Chondrocyte (in vitro differentiated cells): ENCODE measurements at regions not wholly inside any gene's neighbourhood (a gene's known extent, or its start where the extent isn't known, plus 50 kb on each side); places are given as distances from the start of the nearest gene placed in this dataset.
A peak's percentile ranks its signal among the peaks of the same experiment; 100 is the strongest.

Experiments used
- DNase-seq: peaks from one replicate; pipeline ENCODE4 v3.0.0; 2021; ENCODE audit warnings: mixed read lengths, low spot score
- H3K27ac Mint-ChIP-seq: one replicate; pipeline ENCODE4 v1.8.0; 2021; ENCODE audit warnings: mild to moderate bottlenecking, moderate library complexity, mixed read lengths; ENCODE audit not compliant: unreplicated experiment
- H3K27me3 Mint-ChIP-seq: 2 replicates; pipeline ENCODE4 v1.8.0; 2021; ENCODE audit warnings: low read depth, mixed read lengths
- H3K36me3 Mint-ChIP-seq: 2 replicates; pipeline ENCODE4 v1.8.0; 2021; ENCODE audit warnings: low read depth, mixed read lengths
- H3K4me1 Mint-ChIP-seq: 2 replicates; pipeline ENCODE4 v1.8.0; 2021; ENCODE audit warnings: low read depth, mild to moderate bottlenecking, mixed read lengths
- H3K4me3 Mint-ChIP-seq: one replicate; pipeline ENCODE4 v1.8.0; 2021; ENCODE audit warnings: mild to moderate bottlenecking, moderate library complexity, mixed read lengths; ENCODE audit not compliant: unreplicated experiment
- H3K9me3 Mint-ChIP-seq: 2 replicates; pipeline ENCODE4 v1.8.0; 2021; ENCODE audit warnings: low read depth, mixed read lengths
- TF ChIP-seq, protein P1 (sequence below): fragments of 200-600 bp; sonication (generic); IDR thresholded peaks from 2 replicates; pipeline ENCODE4 v1.5.0; 2021; ENCODE audit warnings: antibody characterized with exemption, mild to moderate bottlenecking, moderate library complexity

DNA sequence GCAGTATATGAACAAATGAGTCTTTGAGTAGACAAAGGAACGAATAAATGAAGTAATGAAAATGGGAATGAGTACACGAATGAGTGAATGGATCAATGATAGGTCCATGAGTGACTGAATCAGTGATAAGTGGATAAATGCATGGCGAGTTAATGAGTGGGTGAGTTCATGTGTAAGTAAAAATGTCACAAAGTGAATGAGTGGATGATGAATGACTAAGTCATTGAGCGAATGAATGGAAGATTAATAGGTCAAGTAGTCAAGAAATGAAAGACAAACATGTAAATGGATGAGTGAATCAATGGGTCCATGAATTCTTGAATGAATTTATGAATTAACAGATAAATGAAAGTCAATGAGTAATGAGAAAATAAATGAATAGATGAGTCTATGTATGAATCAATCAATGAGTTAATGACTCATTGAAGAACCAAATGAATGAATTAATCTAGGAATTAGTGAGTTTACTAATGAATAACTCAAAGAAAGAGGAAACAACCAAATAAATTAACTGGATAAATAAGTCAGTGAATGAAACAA is 97.3 kb upstream of the RTL1 start:
- peaks cover 14% of the 10 kb centered on the region for H3K4me1 Mint-ChIP-seq
- H3K36me3 Mint-ChIP-seq, result peaks cover 1% of the 10 kb centered on the region
- peaks cover 5% of the 10 kb centered on the region for H3K9me3 Mint-ChIP-seq
- H3K27ac Mint-ChIP-seq, result no peak overlapping the region
- no peaks in the 10 kb centered on the region for H3K27me3 Mint-ChIP-seq
- no peak overlapping the region for H3K4me3 Mint-ChIP-seq
- DNase-seq, result no peak
- TF ChIP-seq, protein P1, sequence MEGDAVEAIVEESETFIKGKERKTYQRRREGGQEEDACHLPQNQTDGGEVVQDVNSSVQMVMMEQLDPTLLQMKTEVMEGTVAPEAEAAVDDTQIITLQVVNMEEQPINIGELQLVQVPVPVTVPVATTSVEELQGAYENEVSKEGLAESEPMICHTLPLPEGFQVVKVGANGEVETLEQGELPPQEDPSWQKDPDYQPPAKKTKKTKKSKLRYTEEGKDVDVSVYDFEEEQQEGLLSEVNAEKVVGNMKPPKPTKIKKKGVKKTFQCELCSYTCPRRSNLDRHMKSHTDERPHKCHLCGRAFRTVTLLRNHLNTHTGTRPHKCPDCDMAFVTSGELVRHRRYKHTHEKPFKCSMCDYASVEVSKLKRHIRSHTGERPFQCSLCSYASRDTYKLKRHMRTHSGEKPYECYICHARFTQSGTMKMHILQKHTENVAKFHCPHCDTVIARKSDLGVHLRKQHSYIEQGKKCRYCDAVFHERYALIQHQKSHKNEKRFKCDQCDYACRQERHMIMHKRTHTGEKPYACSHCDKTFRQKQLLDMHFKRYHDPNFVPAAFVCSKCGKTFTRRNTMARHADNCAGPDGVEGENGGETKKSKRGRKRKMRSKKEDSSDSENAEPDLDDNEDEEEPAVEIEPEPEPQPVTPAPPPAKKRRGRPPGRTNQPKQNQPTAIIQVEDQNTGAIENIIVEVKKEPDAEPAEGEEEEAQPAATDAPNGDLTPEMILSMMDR, result no peak

DNA sequence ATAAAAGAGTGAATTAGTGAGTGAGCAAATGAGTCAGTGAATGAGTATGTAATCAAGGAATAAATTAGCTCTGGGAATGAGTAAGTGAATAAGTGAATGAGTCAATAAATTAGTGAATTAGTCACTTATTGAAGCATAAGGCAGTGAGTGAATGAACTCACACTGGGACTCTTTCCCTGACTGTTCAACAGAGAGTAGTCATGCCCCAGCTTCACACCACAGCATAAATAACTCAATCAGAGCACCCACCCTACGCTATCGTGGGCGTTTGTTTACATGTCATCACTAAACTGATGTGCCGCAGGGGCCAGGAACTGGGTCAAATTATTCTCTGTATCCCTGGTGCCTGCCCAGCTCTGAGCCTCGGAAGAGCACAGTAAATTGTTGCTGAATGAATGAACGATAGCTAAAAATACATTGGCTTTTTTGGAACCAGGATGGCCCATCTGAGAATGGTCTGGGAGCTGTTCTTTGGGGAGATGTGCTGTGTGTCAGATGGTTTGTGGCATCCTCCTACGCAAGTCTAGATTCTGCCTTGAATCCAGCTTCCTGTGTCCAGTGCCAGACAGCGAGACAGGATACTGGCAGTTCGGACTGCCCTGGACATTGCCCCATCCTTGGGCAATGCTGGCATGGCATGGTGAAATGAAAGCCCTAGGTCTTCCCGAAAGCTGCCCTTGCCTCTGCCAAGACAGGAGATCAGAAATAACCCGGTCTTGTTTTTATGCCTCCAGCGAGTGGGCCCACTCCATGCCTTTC is 98.0 kb upstream of the RTL1 start:
- DNase-seq, result no peak
- TF ChIP-seq, protein P1, result no peak
- Mint-ChIP-seq H3K27ac (peak overlapping the region; percentile 32), H3K27me3 (no peaks in the 10 kb centered on the region), H3K4me3 (no peak overlapping the region), H3K36me3 (peaks cover 1% of the 10 kb centered on the region), H3K4me1 (peaks cover 17% of the 10 kb centered on the region), H3K9me3 (no peaks in the 10 kb centered on the region)

DNA sequence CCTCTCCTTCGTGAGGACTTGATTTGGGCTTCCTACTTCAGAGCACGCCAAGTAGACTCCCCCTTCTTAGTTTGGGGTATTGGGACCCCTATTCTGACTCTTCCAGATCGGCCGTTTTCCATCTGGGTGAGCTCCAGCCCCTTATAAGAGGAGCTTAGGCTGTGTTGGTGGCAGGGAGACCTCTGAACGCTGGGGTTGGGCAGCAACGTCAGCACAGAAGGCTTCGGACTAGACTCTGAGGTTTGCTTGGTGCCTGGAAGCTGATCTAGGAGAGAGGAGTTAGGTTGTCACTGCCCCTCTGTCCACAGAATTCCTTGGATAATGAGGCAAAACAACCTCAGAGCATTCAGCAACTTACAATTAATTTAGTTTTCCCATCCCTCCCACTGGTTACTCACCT is 99.2 kb upstream of the RTL1 start:
- Mint-ChIP-seq H3K4me3 (no peak overlapping the region), H3K27ac (no peak overlapping the region), H3K27me3 (no peaks in the 10 kb centered on the region), H3K36me3 (peaks cover 1% of the 10 kb centered on the region), H3K9me3 (no peaks in the 10 kb centered on the region), H3K4me1 (peaks cover 17% of the 10 kb centered on the region)
- DNase-seq, result no peak
- TF ChIP-seq, protein P1, result no peak

DNA sequence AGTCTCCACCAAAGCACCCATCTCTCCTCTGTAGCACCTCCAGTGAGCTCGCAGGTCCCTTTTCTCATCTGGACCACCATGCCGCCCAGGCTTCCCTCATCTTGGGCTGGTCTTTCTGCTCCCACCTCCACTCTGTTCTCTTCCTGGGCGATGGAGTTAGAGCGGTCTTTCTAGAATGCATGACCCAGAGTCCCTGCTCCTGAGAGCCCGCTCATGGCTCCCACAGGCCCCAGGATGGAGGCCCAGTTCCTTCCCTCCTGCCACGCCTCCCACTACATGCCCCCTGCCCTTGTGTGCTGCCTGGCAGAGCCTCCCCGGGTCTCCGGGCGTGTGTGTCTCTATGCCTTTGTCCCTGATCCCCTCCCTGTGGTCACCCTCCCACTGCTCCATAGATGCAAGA is 100.7 kb upstream of the RTL1 start:
- DNase-seq, result no peak
- Mint-ChIP-seq H3K4me3 (no peak overlapping the region), H3K27me3 (no peaks in the 10 kb centered on the region), H3K4me1 (peaks cover 17% of the 10 kb centered on the region), H3K36me3 (peaks cover 1% of the 10 kb centered on the region), H3K9me3 (no peaks in the 10 kb centered on the region), H3K27ac (no peak overlapping the region)
- TF ChIP-seq, protein P1, result no peak

DNA sequence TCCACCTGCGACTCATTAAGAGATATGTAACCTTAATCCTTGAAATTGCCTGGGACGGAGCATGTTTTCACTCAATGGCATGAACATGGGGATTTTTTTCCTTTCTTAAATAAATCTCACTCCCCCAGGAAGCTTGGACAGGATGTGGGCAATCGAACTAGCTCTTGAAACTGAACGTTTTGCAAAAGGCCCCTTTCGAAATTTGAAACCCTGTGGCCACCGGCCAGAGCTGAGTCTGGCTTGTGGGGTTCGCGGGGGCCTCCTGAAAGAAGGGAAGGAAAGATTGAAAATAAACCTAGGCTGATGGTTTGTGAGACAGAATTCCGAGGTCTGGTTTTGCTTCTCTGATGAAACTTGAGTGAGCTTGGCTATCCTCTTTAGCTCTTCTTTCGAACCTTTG is 101.4 kb upstream of the RTL1 start:
- Mint-ChIP-seq H3K27me3 (no peaks in the 10 kb centered on the region), H3K4me3 (no peak overlapping the region), H3K27ac (no peak overlapping the region), H3K4me1 (peaks cover 17% of the 10 kb centered on the region), H3K9me3 (no peaks in the 10 kb centered on the region), H3K36me3 (peaks cover 1% of the 10 kb centered on the region)
- TF ChIP-seq, protein P1, result no peak
- no peak for DNase-seq
